CD4-positive, alpha-beta memory T cell (primary cell): ENCODE measurements at regions not wholly inside any gene's neighbourhood (a gene's known extent, or its start where the extent isn't known, plus 50 kb on each side); places are given as distances from the start of the nearest gene placed in this dataset.
"Not testable (repeated sequence)": the region's sequence is repeated elsewhere in the genome, so short reads cannot be mapped to it uniquely, and the experiment has no call there.

ENCODE experiments used
- CTCF ChIA-PET: fragments of 350-600 bp; sonication (Branson Sonifier 250); formaldehyde crosslinking; loops from one replicate; lab custom pipeline; 2021; ENCODE audit warnings: inconsistent platforms; ENCODE audit not compliant: partially characterized antibody; lab: Charles Lee
- POLR2A ChIA-PET: fragments of 350-600 bp; sonication (Branson Sonifier 250); formaldehyde crosslinking; loops from one replicate; lab custom pipeline; 2021; ENCODE audit not compliant: partially characterized antibody; lab: Charles Lee
- DNase-seq, 5 donors: peaks; one replicate each; pipeline versions ENCODE4 v3.0.0 to v3.0.0-alpha.2; 2020 to 2022; ENCODE audit warnings: mixed read lengths in 1 of 5
- H3K27ac ChIP-seq: one replicate; pipeline ENCODE4 v1.7.0; 2013; ENCODE audit warnings: low read depth, low read length
- H3K27me3 ChIP-seq: 2 replicates; pipeline ENCODE4 v1.7.0; 2013; ENCODE audit warnings: mild to moderate bottlenecking, low read length, moderate library complexity; ENCODE audit not compliant: insufficient read depth
- H3K36me3 ChIP-seq: 2 replicates; pipeline ENCODE4 v1.7.0; 2013; ENCODE audit warnings: mild to moderate bottlenecking, low read length, moderate library complexity; ENCODE audit not compliant: insufficient read depth
- H3K4me1 ChIP-seq: 2 replicates; pipeline ENCODE4 v1.7.0; 2013; ENCODE audit warnings: mild to moderate bottlenecking, low read length, moderate library complexity; ENCODE audit not compliant: insufficient read depth
- H3K4me3 ChIP-seq, 2 donors: one replicate each; pipeline ENCODE4 v1.7.0; 2013; ENCODE audit warnings: low read length in 2 of 2, mild to moderate bottlenecking in 1 of 2
- H3K9me3 ChIP-seq, 2 donors: one replicate each; pipeline ENCODE4 v1.7.0; 2013; ENCODE audit warnings: low read length in 2 of 2, control low read depth in 1 of 2; ENCODE audit not compliant: control insufficient read depth in 1 of 2
- H3K27ac Mint-ChIP-seq, 7 donors: one replicate each; pipeline ENCODE4 v1.8.0; 2020 to 2021; ENCODE audit warnings: mixed read lengths in 7 of 7, mild to moderate bottlenecking in 6 of 7, inconsistent platforms in 3 of 7, moderate library complexity in 3 of 7
- H3K27me3 Mint-ChIP-seq, 2 donors: one replicate each; pipeline ENCODE4 v1.8.0; 2020 to 2021; ENCODE audit warnings: mixed read lengths in 2 of 2
- H3K36me3 Mint-ChIP-seq, 2 donors: one replicate each; pipeline ENCODE4 v1.8.0; 2020 to 2021; ENCODE audit warnings: mixed read lengths in 2 of 2, inconsistent platforms in 1 of 2, mild to moderate bottlenecking in 1 of 2
- H3K4me1 Mint-ChIP-seq, 4 donors: one replicate each; pipeline ENCODE4 v1.8.0; 2020 to 2021; ENCODE audit warnings: mixed read lengths in 4 of 4, mild to moderate bottlenecking in 1 of 4
- H3K4me3 Mint-ChIP-seq, 8 donors: one replicate each; pipeline ENCODE4 v1.8.0; 2020 to 2021; ENCODE audit warnings: mixed read lengths in 8 of 8, mild to moderate bottlenecking in 7 of 8, moderate library complexity in 6 of 8, inconsistent platforms in 3 of 8
- H3K9me3 Mint-ChIP-seq, 8 donors: one replicate each; pipeline ENCODE4 v1.8.0; 2020 to 2021; ENCODE audit warnings: mixed read lengths in 8 of 8, mild to moderate bottlenecking in 5 of 8, inconsistent platforms in 3 of 8, moderate library complexity in 1 of 8
- intact Hi-C: fragments of 100-400 bp; cut with micrococcal nuclease; formaldehyde crosslinking; loops from one replicate; pipeline ENCODE4 v1.15.1; 2023

GRCh38 chr14:100426314-100426713 lies 103.2 kb downstream of the SLC25A47 start:
- no peak overlapping the region for H3K27ac ChIP-seq
- H3K4me3 ChIP-seq, result no peak overlapping the region
- Mint-ChIP-seq H3K9me3 (no peaks in the 10 kb centered on the region), H3K36me3 (peaks cover 0 to 14% of the 10 kb centered on the region in 2 donors), H3K27ac (no peak overlapping the region), H3K27me3 (no peaks in the 10 kb centered on the region), H3K4me1 (peaks cover 9 to 12% (median 9%) of the 10 kb centered on the region in 4 donors), H3K4me3 (no peak overlapping the region)
- no peaks in the 10 kb centered on the region for H3K27me3 ChIP-seq
- H3K4me1 ChIP-seq, result peaks cover 11% of the 10 kb centered on the region
- CTCF ChIA-PET, result interaction anchor here (1.3 kb wide), 1 partner anchor 11 kb away, joined by 3 read pairs; no protein-coding TSS in a partner anchor
- intact Hi-C loops, result no loop called here
- no peak for DNase-seq
- no peaks in the 10 kb centered on the region for H3K36me3 ChIP-seq
- POLR2A ChIA-PET, result no interaction called here
- H3K9me3 ChIP-seq, result no peaks in the 10 kb centered on the region

GRCh38 chr14:100427166-100427565 lies 104.0 kb downstream of the SLC25A47 start:
- CTCF ChIA-PET, result interaction anchor here (1.0 kb wide), 1 partner anchor 218 kb away, joined by 3 read pairs; no protein-coding TSS in a partner anchor
- H3K27ac Mint-ChIP-seq, result peak overlapping the region in 2 of 7 donors; percentile 81 to 86

GRCh38 chr14:100428727-100429126 lies 105.6 kb downstream of the SLC25A47 start:
- Mint-ChIP-seq H3K27me3 (no peaks in the 10 kb centered on the region), H3K27ac (no peak overlapping the region), H3K36me3 (peaks cover 0 to 14% of the 10 kb centered on the region in 2 donors), H3K4me1 (peaks cover 5 to 12% (median 8%) of the 10 kb centered on the region in 4 donors), H3K4me3 (no peak overlapping the region), H3K9me3 (no peaks in the 10 kb centered on the region)
- H3K27me3 ChIP-seq, result no peaks in the 10 kb centered on the region
- intact Hi-C loops, result no loop called here
- H3K4me1 ChIP-seq, result peaks cover 11% of the 10 kb centered on the region
- H3K27ac ChIP-seq, result no peak overlapping the region
- ChIA-PET POLR2A (no interaction called here), CTCF (interaction anchor here (1.2 kb wide), 1 partner anchor 218 kb away, joined by 3 read pairs; no protein-coding TSS in a partner anchor)
- no peaks in the 10 kb centered on the region for H3K9me3 ChIP-seq
- no peak overlapping the region for H3K4me3 ChIP-seq
- DNase-seq, result no peak
- no peaks in the 10 kb centered on the region for H3K36me3 ChIP-seq

More at GRCh38 chr14:100427166-100427565, 104.0 kb downstream of the SLC25A47 start:
- no peak overlapping the region for H3K4me3 Mint-ChIP-seq
- H3K27me3 ChIP-seq, result no peaks in the 10 kb centered on the region
- H3K36me3 Mint-ChIP-seq, result peaks cover 0 to 14% of the 10 kb centered on the region in 2 donors
- H3K9me3 ChIP-seq, result no peaks in the 10 kb centered on the region
- no peak overlapping the region for H3K4me3 ChIP-seq
- peaks cover 7 to 12% (median 9%) of the 10 kb centered on the region in 4 donors for H3K4me1 Mint-ChIP-seq
- no peak for DNase-seq
- H3K36me3 ChIP-seq, result no peaks in the 10 kb centered on the region
- POLR2A ChIA-PET, result no interaction called here
- H3K27me3 Mint-ChIP-seq, result no peaks in the 10 kb centered on the region
- H3K4me1 ChIP-seq, result peaks cover 11% of the 10 kb centered on the region
- H3K9me3 Mint-ChIP-seq, result no peaks in the 10 kb centered on the region
- no peak overlapping the region for H3K27ac ChIP-seq
- intact Hi-C loops, result no loop called here

GRCh38 chr14:100429537-100429936 lies 106.4 kb downstream of the SLC25A47 start:
- Histone ChIP-seq H3K4me3 (no peak overlapping the region), H3K4me1 (peaks cover 9% of the 10 kb centered on the region), H3K27me3 (no peaks in the 10 kb centered on the region), H3K9me3 (no peaks in the 10 kb centered on the region), H3K27ac (no peak overlapping the region), H3K36me3 (no peaks in the 10 kb centered on the region)
- no peak overlapping the region for H3K4me3 Mint-ChIP-seq
- CTCF ChIA-PET, result no interaction called here
- intact Hi-C loops, result no loop called here
- no peak for DNase-seq
- no peaks in the 10 kb centered on the region for H3K9me3 Mint-ChIP-seq
- H3K36me3 Mint-ChIP-seq, result peaks cover 0 to 14% of the 10 kb centered on the region in 2 donors
- POLR2A ChIA-PET, result no interaction called here
- H3K27me3 Mint-ChIP-seq, result no peaks in the 10 kb centered on the region
- H3K27ac Mint-ChIP-seq, result no peak overlapping the region
- peaks cover 5 to 12% (median 9%) of the 10 kb centered on the region in 4 donors for H3K4me1 Mint-ChIP-seq

GRCh38 chr14:100430571-100430970 lies 107.4 kb downstream of the SLC25A47 start:
- peaks cover 0 to 6% (median 3%) of the 10 kb centered on the region in 4 donors for H3K4me1 Mint-ChIP-seq
- CTCF ChIA-PET, result no interaction called here
- H3K4me3 Mint-ChIP-seq, result no peak overlapping the region
- POLR2A ChIA-PET, result no interaction called here
- Histone ChIP-seq H3K4me1 (peaks cover 3% of the 10 kb centered on the region), H3K27ac (no peak overlapping the region), H3K36me3 (no peaks in the 10 kb centered on the region), H3K9me3 (no peaks in the 10 kb centered on the region), H3K27me3 (no peaks in the 10 kb centered on the region), H3K4me3 (no peak overlapping the region)
- no peaks in the 10 kb centered on the region for H3K9me3 Mint-ChIP-seq
- intact Hi-C loops, result no loop called here
- H3K27ac Mint-ChIP-seq, result no peak overlapping the region
- no peak for DNase-seq
- H3K27me3 Mint-ChIP-seq, result no peaks in the 10 kb centered on the region
- H3K36me3 Mint-ChIP-seq, result peaks cover 0 to 14% of the 10 kb centered on the region in 2 donors

- CTCF ChIA-PET, H3K9me3 ChIP-seq, H3K4me3 Mint-ChIP-seq, H3K27ac Mint-ChIP-seq, DNase-seq, POLR2A ChIA-PET, H3K9me3 Mint-ChIP-seq, H3K4me3 ChIP-seq, H3K27me3 ChIP-seq, intact Hi-C loops, H3K4me1 ChIP-seq, H3K27me3 Mint-ChIP-seq, H3K36me3 ChIP-seq, H3K4me1 Mint-ChIP-seq, H3K27ac ChIP-seq: not testable (repeated sequence)
- H3K36me3 Mint-ChIP-seq, result peaks cover 0 to 14% of the 10 kb centered on the region in 2 donors
These were observed 108.3 kb downstream of the SLC25A47 start for GRCh38 chr14:100431461-100431860.

- H3K4me3 ChIP-seq, result no peak overlapping the region
- no peak overlapping the region for H3K4me3 Mint-ChIP-seq
- ChIA-PET POLR2A (no interaction called here), CTCF (no interaction called here)
- peaks cover 0 to 14% of the 10 kb centered on the region in 2 donors for H3K36me3 Mint-ChIP-seq
- intact Hi-C loops, result no loop called here
- no peaks in the 10 kb centered on the region for H3K36me3 ChIP-seq
- H3K27me3 Mint-ChIP-seq, result no peaks in the 10 kb centered on the region
- H3K4me1 ChIP-seq, result peaks cover 3% of the 10 kb centered on the region
- no peaks in the 10 kb centered on the region for H3K9me3 ChIP-seq
- no peak overlapping the region for H3K27ac ChIP-seq
- no peaks in the 10 kb centered on the region for H3K9me3 Mint-ChIP-seq
- no peaks in the 10 kb centered on the region for H3K27me3 ChIP-seq
- H3K4me1 Mint-ChIP-seq, result peaks cover 1 to 11% (median 6%) of the 10 kb centered on the region in 4 donors
- DNase-seq, result no peak
- peak overlapping the region in 1 of 7 donors; percentile 8 for H3K27ac Mint-ChIP-seq
These were observed 109.7 kb downstream of the SLC25A47 start for GRCh38 chr14:100432652-100433427.
